ENCODE measurements at regions not wholly inside any gene's neighbourhood (a gene's known extent, or its start where the extent isn't known, plus 50 kb on each side); places are given as distances from the start of the nearest gene placed in this dataset.

- dilution Hi-C loops (cut with MboI; ENCODE audit: extremely low pct_ligation_motif_present, low sequenced_read_pairs) = no loop called here
- Histone ChIP-seq H3K9me1 (ENCODE audit: control insufficient read depth, extremely low read depth, insufficient read depth, low read length) (no peaks in the 10 kb centered on the region), H3K9ac (ENCODE audit: control insufficient read depth, extremely low read depth, insufficient read depth, low read length) (no peak overlapping the region), H3K79me2 (ENCODE audit: control insufficient read depth, insufficient read depth, low read length) (no peaks in the 10 kb centered on the region), H3K27ac (ENCODE audit: control insufficient read depth, insufficient read depth, low read length) (no peak overlapping the region), H3K4me3 (ENCODE audit: control insufficient read depth in 2 of 3, extremely low read depth in 1 of 3, insufficient read depth in 2 of 3, low read depth in 1 of 3, low read length in 3 of 3) (no peak overlapping the region), H3K9me3 (ENCODE audit: control insufficient read depth, low read depth, low read length) (no peaks in the 10 kb centered on the region), H3K4me1 (ENCODE audit: control insufficient read depth, extremely low read depth, insufficient read depth, low read length) (peaks cover 17% of the 10 kb centered on the region), H2AFZ (ENCODE audit: control insufficient read depth, low read length) (no peak overlapping the region), H3K36me3 (ENCODE audit: control insufficient read depth in 2 of 2, extremely low read depth in 1 of 2, insufficient read depth in 2 of 2, low read length in 2 of 2) (no peaks in the 10 kb centered on the region), H3K27me3 (ENCODE audit: control insufficient read depth, extremely low read depth, insufficient read depth, low read length) (no peaks in the 10 kb centered on the region), H3K4me2 (ENCODE audit: control insufficient read depth, extremely low read depth, insufficient read depth, low read depth, low read length) (no peak overlapping the region), H4K20me1 (ENCODE audit: control insufficient read depth, extremely low read depth, insufficient read depth, low read length) (no peaks in the 10 kb centered on the region)
- TF ChIP-seq EZH2 (IDR thresholded peaks at IDR 0.05; ENCODE audit: low read length) = no peak
- TF ChIP-seq CTCF (optimal IDR thresholded peaks at IDR 0.05 in 1 of 3, IDR thresholded peaks at IDR 0.05 in 1 of 3, conservative IDR thresholded peaks at IDR 0.05 in 1 of 3; ENCODE audit: extremely low read depth in 1 of 3, insufficient read depth in 2 of 3, low read length in 3 of 3) = no peak
- no peak for DNase-seq (ENCODE audit: low read depth, low spot score)
- FAIRE-seq = no peak
These were observed 210.1 kb upstream of the LRATD1 start for GRCh38 chr2:14422426-14422825.

GRCh38 chr2:14423145-14423906 lies 209.2 kb upstream of the LRATD1 start:
- DNase-seq (ENCODE audit: low read depth, low spot score) = no peak
- no peak for FAIRE-seq
- no peaks in the 10 kb centered on the region for H3K9me3 ChIP-seq (ENCODE audit: control insufficient read depth, low read depth, low read length)
- H3K9me1 ChIP-seq (ENCODE audit: control insufficient read depth, extremely low read depth, insufficient read depth, low read length) = no peaks in the 10 kb centered on the region
- dilution Hi-C loops (cut with MboI; ENCODE audit: extremely low pct_ligation_motif_present, low sequenced_read_pairs) = no loop called here
- H2AFZ ChIP-seq (ENCODE audit: control insufficient read depth, low read length) = no peak overlapping the region
- no peaks in the 10 kb centered on the region for H3K79me2 ChIP-seq (ENCODE audit: control insufficient read depth, insufficient read depth, low read length)
- no peak overlapping the region for H3K4me2 ChIP-seq (ENCODE audit: control insufficient read depth, extremely low read depth, insufficient read depth, low read depth, low read length)
- no peaks in the 10 kb centered on the region for H3K36me3 ChIP-seq (ENCODE audit: control insufficient read depth in 2 of 2, extremely low read depth in 1 of 2, insufficient read depth in 2 of 2, low read length in 2 of 2)
- no peaks in the 10 kb centered on the region for H4K20me1 ChIP-seq (ENCODE audit: control insufficient read depth, extremely low read depth, insufficient read depth, low read length)
- no peak overlapping the region for H3K27ac ChIP-seq (ENCODE audit: control insufficient read depth, insufficient read depth, low read length)
- no peak for TF ChIP-seq CTCF (optimal IDR thresholded peaks at IDR 0.05 in 1 of 3, IDR thresholded peaks at IDR 0.05 in 1 of 3, conservative IDR thresholded peaks at IDR 0.05 in 1 of 3; ENCODE audit: extremely low read depth in 1 of 3, insufficient read depth in 2 of 3, low read length in 3 of 3)
- no peak for TF ChIP-seq EZH2 (IDR thresholded peaks at IDR 0.05; ENCODE audit: low read length)
- H3K9ac ChIP-seq (ENCODE audit: control insufficient read depth, extremely low read depth, insufficient read depth, low read length) = no peak overlapping the region
- no peaks in the 10 kb centered on the region for H3K27me3 ChIP-seq (ENCODE audit: control insufficient read depth, extremely low read depth, insufficient read depth, low read length)
- H3K4me3 ChIP-seq (ENCODE audit: control insufficient read depth in 2 of 3, extremely low read depth in 1 of 3, insufficient read depth in 2 of 3, low read depth in 1 of 3, low read length in 3 of 3) = no peak overlapping the region
- peaks cover 11% of the 10 kb centered on the region for H3K4me1 ChIP-seq (ENCODE audit: control insufficient read depth, extremely low read depth, insufficient read depth, low read length)
